H9 (cell line): ENCODE measurements at regions not wholly inside any gene's neighbourhood (a gene's known extent, or its start where the extent isn't known, plus 50 kb on each side); places are given as distances from the start of the nearest gene placed in this dataset.

Experiments used
- DNase-seq: peaks from one replicate; pipeline ENCODE4 v3.0.0-alpha.2; 2017
- H2AFZ ChIP-seq: one replicate; pipeline ENCODE4 v1.6.1; 2013; ENCODE audit warnings: mild to moderate bottlenecking, low read length, control low read depth, moderate library complexity
- H2AK5ac ChIP-seq: 2 replicates; pipeline ENCODE4 v1.6.1; 2013; ENCODE audit warnings: low read length, control low read depth, mixed read lengths; ENCODE audit not compliant: insufficient read length
- H2BK120ac ChIP-seq: one replicate; pipeline ENCODE4 v1.6.1; 2013; ENCODE audit warnings: low read depth, mild to moderate bottlenecking, low read length, control low read depth, inconsistent platforms; ENCODE audit not compliant: poor library complexity, severe bottlenecking
- H2BK12ac ChIP-seq: 2 replicates; pipeline ENCODE4 v1.6.1; 2013; ENCODE audit warnings: low read length, control low read depth, mixed read lengths, low read depth; ENCODE audit not compliant: insufficient read length
- H2BK15ac ChIP-seq: 2 replicates; pipeline ENCODE4 v1.6.1; 2013; ENCODE audit warnings: low read depth, low read length, control low read depth
- H2BK20ac ChIP-seq: one replicate; pipeline ENCODE4 v1.6.1; 2013; ENCODE audit warnings: low read depth, mild to moderate bottlenecking, low read length, control low read depth, inconsistent platforms; ENCODE audit not compliant: poor library complexity, severe bottlenecking
- H2BK5ac ChIP-seq: 2 replicates; pipeline ENCODE4 v1.6.1; 2013; ENCODE audit warnings: low read length, control low read depth, mixed read lengths; ENCODE audit not compliant: insufficient read length
- H3K14ac ChIP-seq: 2 replicates; pipeline ENCODE4 v1.6.1; 2013; ENCODE audit warnings: low read length, control low read depth; ENCODE audit not compliant: insufficient read depth
- H3K18ac ChIP-seq: 2 replicates; pipeline ENCODE4 v1.6.1; 2013; ENCODE audit warnings: low read depth, mild to moderate bottlenecking, mixed read lengths, low read length, control low read depth; ENCODE audit not compliant: insufficient read length
- H3K23ac ChIP-seq: 2 replicates; pipeline ENCODE4 v1.6.1; 2013; ENCODE audit warnings: low read length, control low read depth, mixed read lengths, low read depth; ENCODE audit not compliant: insufficient read length
- H3K23me2 ChIP-seq: 2 replicates; pipeline ENCODE4 v1.6.1; 2013; ENCODE audit warnings: low read depth, mild to moderate bottlenecking, mixed read lengths, low read length, control low read depth; ENCODE audit not compliant: insufficient read length, poor library complexity, severe bottlenecking
- H3K27ac ChIP-seq: 2 replicates; pipeline ENCODE4 v1.5.1; 2013; ENCODE audit warnings: low read length, control low read depth, mixed read lengths, low read depth; ENCODE audit not compliant: insufficient read length
- H3K27me3 ChIP-seq: 2 replicates; pipeline ENCODE4 v1.6.1; 2013; ENCODE audit warnings: low read length, control low read depth, inconsistent platforms; ENCODE audit not compliant: insufficient read depth
- H3K4ac ChIP-seq: 2 replicates; pipeline ENCODE4 v1.6.1; 2013; ENCODE audit warnings: low read depth, mild to moderate bottlenecking, control low read depth, inconsistent platforms, low read length, moderate library complexity
- H3K4me1 ChIP-seq: 2 replicates; pipeline ENCODE4 v1.6.1; 2013; ENCODE audit warnings: low read length, control low read depth, inconsistent platforms; ENCODE audit not compliant: insufficient read depth
- H3K4me2 ChIP-seq: 2 replicates; pipeline ENCODE4 v1.6.1; 2013; ENCODE audit warnings: low read length, control low read depth, mixed read lengths; ENCODE audit not compliant: insufficient read length, insufficient read depth
- H3K56ac ChIP-seq: 2 replicates; pipeline ENCODE4 v1.6.1; 2013; ENCODE audit warnings: low read depth, mild to moderate bottlenecking, mixed read lengths, low read length, control low read depth; ENCODE audit not compliant: insufficient read length
- H3K79me1 ChIP-seq: 2 replicates; pipeline ENCODE4 v1.6.1; 2013; ENCODE audit warnings: low read depth, mild to moderate bottlenecking, moderate library complexity, low read length, control low read depth, inconsistent platforms; ENCODE audit not compliant: insufficient read depth, poor library complexity, severe bottlenecking
- H3K79me2 ChIP-seq: 2 replicates; pipeline ENCODE4 v1.6.1; 2013; ENCODE audit warnings: low read length, control low read depth, inconsistent platforms; ENCODE audit not compliant: insufficient read depth
- H3K9ac ChIP-seq: 2 replicates; pipeline ENCODE4 v1.6.1; 2013; ENCODE audit warnings: low read length, control low read depth, mixed read lengths; ENCODE audit not compliant: insufficient read length; ENCODE audit errors: extremely low read depth
- H3K9me3 ChIP-seq: one replicate; pipeline ENCODE4 v1.6.1; 2013; ENCODE audit warnings: low read depth, low read length, inconsistent platforms; ENCODE audit not compliant: control insufficient read depth
- H3T11ph ChIP-seq: one replicate; pipeline ENCODE4 v1.6.1; 2013; ENCODE audit warnings: mild to moderate bottlenecking, low read length, control low read depth, inconsistent platforms
- H4K20me1 ChIP-seq: one replicate; pipeline ENCODE4 v1.6.1; 2013; ENCODE audit not compliant: control insufficient read depth, insufficient read length, insufficient read depth
- H4K5ac ChIP-seq: 2 replicates; pipeline ENCODE4 v1.6.1; 2013; ENCODE audit warnings: low read depth, mild to moderate bottlenecking, mixed read lengths, low read length, control low read depth; ENCODE audit not compliant: insufficient read length
- H4K8ac ChIP-seq: replicated peaks from 2 replicates; pipeline ENCODE4 v1.6.1; 2013; ENCODE audit warnings: low read length, control low read depth, mixed read lengths, low read depth; ENCODE audit not compliant: insufficient read length
- H4K91ac ChIP-seq: 2 replicates; pipeline ENCODE4 v1.6.1; 2013; ENCODE audit warnings: low read depth, mild to moderate bottlenecking, moderate library complexity, mixed read lengths, low read length, control low read depth; ENCODE audit not compliant: insufficient read length
- H3K27ac Mint-ChIP-seq, 3 experiments: 2 replicates in 2 of 3; 3 replicates in 1 of 3; pipeline ENCODE4 v1.8.0; 2020 to 2021; ENCODE audit warnings: mixed read lengths in 3 of 3, mild to moderate bottlenecking in 1 of 3, moderate library complexity in 1 of 3
- H3K27me3 Mint-ChIP-seq: 2 replicates; pipeline ENCODE4 v1.8.0; 2021; ENCODE audit warnings: low read depth, mild to moderate bottlenecking, moderate library complexity, mixed read lengths
- H3K36me3 Mint-ChIP-seq, 3 experiments: 2 replicates in 2 of 3; 3 replicates in 1 of 3; pipeline ENCODE4 v1.8.0; 2020 to 2021; ENCODE audit warnings: low read depth in 3 of 3, mixed read lengths in 3 of 3; ENCODE audit not compliant: insufficient read depth in 1 of 3
- H3K4me1 Mint-ChIP-seq, 2 experiments: 2 replicates each; pipeline ENCODE4 v1.8.0; 2020; ENCODE audit warnings: mixed read lengths in 2 of 2
- H3K4me3 Mint-ChIP-seq, 2 experiments: 2 replicates in 1 of 2; 3 replicates in 1 of 2; pipeline ENCODE4 v1.8.0; 2020 to 2021; ENCODE audit warnings: mild to moderate bottlenecking in 2 of 2, mixed read lengths in 2 of 2, moderate library complexity in 1 of 2
- H3K9me3 Mint-ChIP-seq, 2 experiments: 2 replicates in 1 of 2; 3 replicates in 1 of 2; pipeline ENCODE4 v1.8.0; 2020; ENCODE audit warnings: mild to moderate bottlenecking in 2 of 2, mixed read lengths in 2 of 2, moderate library complexity in 1 of 2
- WGBS: extraction: QIAGEN DNeasy Blood & Tissue Kit; methylation state at CpG from one replicate; pipeline ENCODE4 v1.1.7; 2013; ENCODE audit warnings: missing lambda C conversion rate, low lambda C conversion rate, mixed read lengths; ENCODE audit not compliant: insufficient read length; ENCODE audit errors: extremely low coverage; 5-methylcytosine and 5-hydroxymethylcytosine counted together
- TF ChIP-seq, protein P1 (sequence below): fragments of 200-600 bp; sonication (generic); conservative IDR thresholded peaks from 3 replicates; pipeline ENCODE4 v1.8.0; 2021; ENCODE audit warnings: antibody characterized with exemption, mild to moderate bottlenecking

DNA sequence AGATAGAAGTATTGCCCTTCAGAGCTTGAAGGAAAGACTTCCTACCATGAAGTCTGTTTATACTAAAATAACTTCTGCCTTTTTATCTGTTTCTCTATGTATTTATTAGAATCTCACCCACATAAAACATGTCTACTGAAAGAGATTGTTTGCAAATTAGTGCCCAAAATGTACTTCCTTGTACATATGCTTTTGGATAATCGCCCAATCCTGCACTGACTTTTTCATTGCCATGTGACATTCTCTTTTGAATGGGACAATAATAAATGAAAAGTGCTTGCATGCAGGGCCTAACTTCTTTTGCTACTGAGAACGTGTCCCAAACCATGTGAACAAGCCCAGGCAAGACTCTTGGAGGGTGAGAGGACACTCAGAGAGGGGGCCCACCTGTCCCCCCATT, 711.6 kb upstream of the ADAMTS5 start:
- Histone ChIP-seq H2BK5ac (no peak overlapping the region), H3K27me3 (no peaks in the 10 kb centered on the region), H2AK5ac (no peak overlapping the region), H4K5ac (no peak overlapping the region), H3K4me1 (no peaks in the 10 kb centered on the region), H4K91ac (no peak overlapping the region), H3K23ac (no peak overlapping the region), H3K56ac (no peak overlapping the region), H3K79me1 (no peaks in the 10 kb centered on the region), H3K14ac (no peak overlapping the region), H2BK120ac (no peak overlapping the region), H4K8ac (no peak overlapping the region), H3K23me2 (no peaks in the 10 kb centered on the region), H3K9me3 (no peaks in the 10 kb centered on the region), H3K9ac (no peak overlapping the region), H3K4me2 (no peak overlapping the region), H2BK15ac (no peak overlapping the region), H3T11ph (no peak overlapping the region), H3K18ac (no peak overlapping the region), H2AFZ (no peak overlapping the region), H2BK12ac (no peak overlapping the region), H3K79me2 (no peaks in the 10 kb centered on the region), H4K20me1 (no peaks in the 10 kb centered on the region), H2BK20ac (no peak overlapping the region), H3K27ac (no peak overlapping the region), H3K4ac (no peak overlapping the region)
- H3K27me3 Mint-ChIP-seq, result no peaks in the 10 kb centered on the region
- no CpG with 5 or more reads among the region's 2 CpGs for WGBS
- no peak overlapping the region for H3K4me3 Mint-ChIP-seq
- TF ChIP-seq, protein P1, sequence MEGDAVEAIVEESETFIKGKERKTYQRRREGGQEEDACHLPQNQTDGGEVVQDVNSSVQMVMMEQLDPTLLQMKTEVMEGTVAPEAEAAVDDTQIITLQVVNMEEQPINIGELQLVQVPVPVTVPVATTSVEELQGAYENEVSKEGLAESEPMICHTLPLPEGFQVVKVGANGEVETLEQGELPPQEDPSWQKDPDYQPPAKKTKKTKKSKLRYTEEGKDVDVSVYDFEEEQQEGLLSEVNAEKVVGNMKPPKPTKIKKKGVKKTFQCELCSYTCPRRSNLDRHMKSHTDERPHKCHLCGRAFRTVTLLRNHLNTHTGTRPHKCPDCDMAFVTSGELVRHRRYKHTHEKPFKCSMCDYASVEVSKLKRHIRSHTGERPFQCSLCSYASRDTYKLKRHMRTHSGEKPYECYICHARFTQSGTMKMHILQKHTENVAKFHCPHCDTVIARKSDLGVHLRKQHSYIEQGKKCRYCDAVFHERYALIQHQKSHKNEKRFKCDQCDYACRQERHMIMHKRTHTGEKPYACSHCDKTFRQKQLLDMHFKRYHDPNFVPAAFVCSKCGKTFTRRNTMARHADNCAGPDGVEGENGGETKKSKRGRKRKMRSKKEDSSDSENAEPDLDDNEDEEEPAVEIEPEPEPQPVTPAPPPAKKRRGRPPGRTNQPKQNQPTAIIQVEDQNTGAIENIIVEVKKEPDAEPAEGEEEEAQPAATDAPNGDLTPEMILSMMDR, result no peak
- no peaks in the 10 kb centered on the region for H3K4me1 Mint-ChIP-seq
- peaks cover 0 to 2% of the 10 kb centered on the region in 2 experiments; a peak in 2 of 5 replicates for H3K9me3 Mint-ChIP-seq
- 0 out of 7 replicates have a peak, but pooled peaks cover 0 to 2% (median 0%) of the 10 kb centered on the region in 3 experiments for H3K36me3 Mint-ChIP-seq
- H3K27ac Mint-ChIP-seq, result no peak overlapping the region
- no peak for DNase-seq
